SK-N-SH (cell line): ENCODE measurements at regions not wholly inside any gene's neighbourhood (a gene's known extent, or its start where the extent isn't known, plus 50 kb on each side); places are given as distances from the start of the nearest gene placed in this dataset.

Experiments used
- CTCF ChIA-PET: fragments of 300-600, 350-600 bp; formaldehyde crosslinking; extraction: SDS; loops from one replicate; lab custom pipeline; 2021; lab: Yijun Ruan, JAX
- POLR2A ChIA-PET: fragments of 350-600 bp; sonication (Branson Sonifier 250); formaldehyde crosslinking; extraction: SDS; loops from one replicate; lab custom pipeline; 2020; ENCODE audit warnings: antibody characterized with exemption, inconsistent platforms; lab: Yijun Ruan, JAX
- DNase-seq: peaks from one replicate; pipeline ENCODE4 v3.0.0; 2012
- H2AFZ ChIP-seq: fragments of 200-600 bp; sonication (generic); 2 replicates; pipeline ENCODE4 v1.8.1; 2016; ENCODE audit warnings: antibody characterized with exemption, mild to moderate bottlenecking, low read depth
- H3F3A ChIP-seq: fragments of 200-600 bp; sonication (generic); replicated peaks from 2 replicates; pipeline ENCODE3; 2016; ENCODE audit warnings: antibody characterized with exemption, mild to moderate bottlenecking; ENCODE audit not compliant: insufficient read depth
- H3K27ac ChIP-seq, 2 experiments: fragments of 200-500 bp in 1 of 2; fragments of 200-600 bp in 1 of 2; sonication (Bioruptor generic) in 1 of 2; sonication (generic), shearing (Covaris generic) in 1 of 2; 2 replicates each; pipeline versions ENCODE4 v1.5.1 to v1.6.1; 2014 to 2016; ENCODE audit warnings: low read depth in 2 of 2, inconsistent platforms in 1 of 2, low read length in 1 of 2, mild to moderate bottlenecking in 1 of 2, mixed read lengths in 1 of 2
- H3K27me3 ChIP-seq: fragments of 200-600 bp; sonication (generic), shearing (Covaris generic); 2 replicates; pipeline ENCODE4 v1.6.1; 2016; ENCODE audit warnings: mixed run types; ENCODE audit not compliant: insufficient read depth
- H3K36me3 ChIP-seq, 2 experiments: fragments of 200-500 bp in 1 of 2; fragments of 200-600 bp in 1 of 2; sonication (Bioruptor generic) in 1 of 2; sonication (generic) in 1 of 2; replicated peaks in 1 of 2; 2 replicates each; pipeline versions ENCODE3 to v1.5.1; 2014 to 2016; ENCODE audit warnings: low read length in 1 of 2, mild to moderate bottlenecking in 1 of 2; ENCODE audit not compliant: insufficient read depth in 2 of 2, control insufficient read depth in 1 of 2
- H3K4me1 ChIP-seq, 2 experiments: fragments of 200-500 bp in 1 of 2; fragments of 200-600 bp in 1 of 2; sonication (Bioruptor generic) in 1 of 2; sonication (generic), shearing (Covaris generic) in 1 of 2; 2 replicates each; pipeline versions ENCODE4 v1.5.1 to v1.6.1; 2014 to 2016; ENCODE audit warnings: low read depth in 1 of 2, low read length in 1 of 2, mixed run types in 1 of 2; ENCODE audit not compliant: insufficient read depth in 2 of 2, control insufficient read depth in 1 of 2
- H3K4me2 ChIP-seq: fragments of 200-600 bp; sonication (generic), shearing (Covaris generic); 2 replicates; pipeline ENCODE4 v1.6.1; 2017; ENCODE audit warnings: mixed run types
- H3K4me3 ChIP-seq, 2 experiments: fragments of 200-500 bp in 1 of 2; fragments of 200-600 bp in 1 of 2; sonication (Bioruptor generic) in 1 of 2; sonication (generic), shearing (Covaris generic) in 1 of 2; 2 replicates each; pipeline versions ENCODE4 v1.5.1 to v1.8.1; 2014 to 2016; ENCODE audit warnings: low read depth in 2 of 2, inconsistent platforms in 1 of 2, low read length in 1 of 2, mild to moderate bottlenecking in 1 of 2, mixed read lengths in 1 of 2, moderate library complexity in 1 of 2
- H3K79me2 ChIP-seq: fragments of 200-600 bp; sonication (generic); 2 replicates; pipeline ENCODE4 v1.8.1; 2017; ENCODE audit warnings: mild to moderate bottlenecking; ENCODE audit not compliant: insufficient read depth
- H3K9ac ChIP-seq: fragments of 200-600 bp; sonication (generic); 2 replicates; pipeline ENCODE4 v1.6.1; 2017; ENCODE audit warnings: mixed run types
- H3K9me2 ChIP-seq: fragments of 200-600 bp; sonication (generic); 2 replicates; pipeline ENCODE4 v1.6.1; 2017; ENCODE audit warnings: mixed run types
- H3K9me3 ChIP-seq: fragments of 200-600 bp; sonication (generic); 2 replicates; pipeline ENCODE4 v1.6.1; 2017; ENCODE audit warnings: mixed run types, mild to moderate bottlenecking, moderate library complexity
- H4K20me1 ChIP-seq: fragments of 200-600 bp; sonication (generic); 2 replicates; pipeline ENCODE4 v1.6.1; 2017; ENCODE audit warnings: mild to moderate bottlenecking, mixed run types; ENCODE audit not compliant: insufficient read depth
- EP300 ChIP-seq, 2 experiments: IDR thresholded peaks; 2 replicates each; pipeline versions ENCODE4 v1.4.0 to v1.6.1; 2012; ENCODE audit warnings: borderline replicate concordance in 1 of 2, low read depth in 1 of 2, low read length in 1 of 2
- EZH2phosphoT487 ChIP-seq: fragments of 200-600 bp; sonication (generic); IDR thresholded peaks from 2 replicates; pipeline ENCODE4 v1.6.1; 2017; ENCODE audit warnings: low read depth, mixed run types, mild to moderate bottlenecking, antibody characterized with exemption, moderate library complexity, borderline replicate concordance
- FOXJ3 ChIP-seq: sonication (generic); formaldehyde crosslinking; IDR thresholded peaks from 2 replicates; pipeline ENCODE4 v1.5.1; 2020; ENCODE audit warnings: mild to moderate bottlenecking, missing genetic modification reagents
- FOXM1 ChIP-seq: IDR thresholded peaks from 2 replicates; pipeline ENCODE4 v1.4.0; 2012; ENCODE audit warnings: low read depth, mild to moderate bottlenecking
- GABPA ChIP-seq: IDR thresholded peaks from 2 replicates; pipeline ENCODE4 v1.4.0; 2012; ENCODE audit warnings: low read depth, mild to moderate bottlenecking
- GATA2 ChIP-seq: sonication (generic); formaldehyde crosslinking; IDR thresholded peaks from 2 replicates; pipeline ENCODE4 v1.5.0; 2020; ENCODE audit warnings: mild to moderate bottlenecking, missing genetic modification reagents
- JUND ChIP-seq: IDR thresholded peaks from 2 replicates; pipeline ENCODE4 v1.4.0; 2012
- MXI1 ChIP-seq: IDR thresholded peaks from 2 replicates; pipeline ENCODE4 v1.6.1; 2012; ENCODE audit warnings: mild to moderate bottlenecking, low read depth, low read length, improper control_type of control experiment
- NRF1 ChIP-seq: IDR thresholded peaks from 2 replicates; pipeline ENCODE4 v1.6.1; 2012; ENCODE audit warnings: low read depth, mild to moderate bottlenecking, low read length
- POLR2AphosphoS5 ChIP-seq: IDR thresholded peaks from 2 replicates; pipeline ENCODE4 v1.6.1; 2012; ENCODE audit warnings: low read depth, low read length
- RAD21 ChIP-seq: IDR thresholded peaks from 2 replicates; pipeline ENCODE4 v1.6.1; 2012; ENCODE audit warnings: mild to moderate bottlenecking, low read length
- RCOR1 ChIP-seq: fragments of 150-350 bp; IDR thresholded peaks from 2 replicates; pipeline ENCODE4 v1.6.1; 2017; ENCODE audit warnings: antibody characterized with exemption, low read length
- RFX5 ChIP-seq: IDR thresholded peaks from 2 replicates; pipeline ENCODE4 v1.6.1; 2012; ENCODE audit warnings: mild to moderate bottlenecking, improper control_type of control experiment, low read length
- RXRA ChIP-seq: IDR thresholded peaks from 2 replicates; pipeline ENCODE4 v1.4.0; 2012; ENCODE audit warnings: low read depth, mild to moderate bottlenecking, borderline replicate concordance
- SIN3A ChIP-seq: IDR thresholded peaks from 2 replicates; pipeline ENCODE4 v1.6.1; 2012; ENCODE audit warnings: low read depth, mild to moderate bottlenecking, low read length, moderate library complexity, borderline replicate concordance
- TEAD4 ChIP-seq: IDR thresholded peaks from 2 replicates; pipeline ENCODE4 v1.4.0; 2012; ENCODE audit warnings: mild to moderate bottlenecking, borderline replicate concordance; ENCODE audit not compliant: insufficient read depth
- YY1 ChIP-seq: IDR thresholded peaks from 2 replicates; pipeline ENCODE4 v1.4.0; 2012; ENCODE audit warnings: low read depth, mild to moderate bottlenecking
- WGBS: methylation state at CpG from one replicate; pipeline ENCODE4 v1.1.6; 2017; ENCODE audit warnings: low lambda C conversion rate; 5-methylcytosine and 5-hydroxymethylcytosine counted together
- TF ChIP-seq, protein P1 (sequence below): fragments of 150-350 bp; IDR thresholded peaks from 2 replicates; pipeline ENCODE4 v1.6.1; 2016; ENCODE audit warnings: mild to moderate bottlenecking, low read depth, low read length
- TF ChIP-seq, protein P2 (sequence below): fragments of 150-350 bp; IDR thresholded peaks from 2 replicates; pipeline ENCODE4 v1.6.1; 2017; ENCODE audit warnings: antibody characterized with exemption, low read length, low read depth, borderline replicate concordance
- TF ChIP-seq, protein P3 (sequence below): IDR thresholded peaks from 2 replicates; pipeline ENCODE4 v1.4.0; 2012; ENCODE audit warnings: low read depth, borderline replicate concordance
- TF ChIP-seq, protein P4 (sequence below): IDR thresholded peaks from 2 replicates; pipeline ENCODE4; 2012

DNA sequence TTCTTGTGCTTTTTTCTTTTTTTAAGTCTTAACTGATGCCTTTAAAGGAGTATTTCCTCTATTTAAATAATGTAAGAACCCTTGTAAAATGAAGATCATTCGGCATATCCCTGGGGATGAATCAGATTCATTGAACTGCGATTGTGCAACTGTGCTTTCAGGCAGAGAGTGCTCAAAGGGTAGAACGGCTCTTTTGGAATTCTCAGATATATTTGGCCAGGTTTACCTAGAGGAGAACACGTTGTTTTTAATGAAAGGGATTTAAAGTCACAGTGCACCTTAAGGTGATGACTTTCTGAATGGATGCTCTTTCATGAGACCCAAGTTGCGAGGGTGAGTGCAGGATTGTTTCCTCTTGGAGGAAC is 51.6 kb upstream of the ELOVL6 start:
- no peaks in the 10 kb centered on the region for H3K36me3 ChIP-seq
- H3K79me2 ChIP-seq: no peaks in the 10 kb centered on the region
- no peak overlapping the region for H3K4me2 ChIP-seq
- ChIA-PET POLR2A (no interaction called here), CTCF (no interaction called here)
- no peak for DNase-seq
- H3K27ac ChIP-seq: no peak overlapping the region
- no peaks in the 10 kb centered on the region; the same call in 1 of the 2 replicates for H3K27me3 ChIP-seq
- H3K4me1 ChIP-seq: no peaks in the 10 kb centered on the region
- H3K9me3 ChIP-seq: no peaks in the 10 kb centered on the region
- H3F3A ChIP-seq: no peaks in the 10 kb centered on the region
- WGBS: 46% methylated on average over 5 of the region's 5 CpGs
- H4K20me1 ChIP-seq: no peaks in the 10 kb centered on the region
- H3K4me3 ChIP-seq: no peak overlapping the region
- no peak for TF ChIP-seq YY1
- no peak for TF ChIP-seq MXI1
- TF ChIP-seq, protein P1, sequence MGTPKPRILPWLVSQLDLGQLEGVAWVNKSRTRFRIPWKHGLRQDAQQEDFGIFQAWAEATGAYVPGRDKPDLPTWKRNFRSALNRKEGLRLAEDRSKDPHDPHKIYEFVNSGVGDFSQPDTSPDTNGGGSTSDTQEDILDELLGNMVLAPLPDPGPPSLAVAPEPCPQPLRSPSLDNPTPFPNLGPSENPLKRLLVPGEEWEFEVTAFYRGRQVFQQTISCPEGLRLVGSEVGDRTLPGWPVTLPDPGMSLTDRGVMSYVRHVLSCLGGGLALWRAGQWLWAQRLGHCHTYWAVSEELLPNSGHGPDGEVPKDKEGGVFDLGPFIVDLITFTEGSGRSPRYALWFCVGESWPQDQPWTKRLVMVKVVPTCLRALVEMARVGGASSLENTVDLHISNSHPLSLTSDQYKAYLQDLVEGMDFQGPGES: no peak
- no peak for TF ChIP-seq GATA2 (CRISPR knock-in tag)
- TF ChIP-seq TEAD4: no peak
- no peak for TF ChIP-seq POLR2AphosphoS5
- TF ChIP-seq, protein P2, sequence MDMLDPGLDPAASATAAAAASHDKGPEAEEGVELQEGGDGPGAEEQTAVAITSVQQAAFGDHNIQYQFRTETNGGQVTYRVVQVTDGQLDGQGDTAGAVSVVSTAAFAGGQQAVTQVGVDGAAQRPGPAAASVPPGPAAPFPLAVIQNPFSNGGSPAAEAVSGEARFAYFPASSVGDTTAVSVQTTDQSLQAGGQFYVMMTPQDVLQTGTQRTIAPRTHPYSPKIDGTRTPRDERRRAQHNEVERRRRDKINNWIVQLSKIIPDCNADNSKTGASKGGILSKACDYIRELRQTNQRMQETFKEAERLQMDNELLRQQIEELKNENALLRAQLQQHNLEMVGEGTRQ: no peak
- TF ChIP-seq RXRA: no peak
- no peak for TF ChIP-seq EP300 (IDR thresholded peaks at IDR 0.05; ENCODE audit: borderline replicate concordance in 1 of 2, low read depth in 1 of 2, low read length in 1 of 2)
- TF ChIP-seq, protein P3, sequence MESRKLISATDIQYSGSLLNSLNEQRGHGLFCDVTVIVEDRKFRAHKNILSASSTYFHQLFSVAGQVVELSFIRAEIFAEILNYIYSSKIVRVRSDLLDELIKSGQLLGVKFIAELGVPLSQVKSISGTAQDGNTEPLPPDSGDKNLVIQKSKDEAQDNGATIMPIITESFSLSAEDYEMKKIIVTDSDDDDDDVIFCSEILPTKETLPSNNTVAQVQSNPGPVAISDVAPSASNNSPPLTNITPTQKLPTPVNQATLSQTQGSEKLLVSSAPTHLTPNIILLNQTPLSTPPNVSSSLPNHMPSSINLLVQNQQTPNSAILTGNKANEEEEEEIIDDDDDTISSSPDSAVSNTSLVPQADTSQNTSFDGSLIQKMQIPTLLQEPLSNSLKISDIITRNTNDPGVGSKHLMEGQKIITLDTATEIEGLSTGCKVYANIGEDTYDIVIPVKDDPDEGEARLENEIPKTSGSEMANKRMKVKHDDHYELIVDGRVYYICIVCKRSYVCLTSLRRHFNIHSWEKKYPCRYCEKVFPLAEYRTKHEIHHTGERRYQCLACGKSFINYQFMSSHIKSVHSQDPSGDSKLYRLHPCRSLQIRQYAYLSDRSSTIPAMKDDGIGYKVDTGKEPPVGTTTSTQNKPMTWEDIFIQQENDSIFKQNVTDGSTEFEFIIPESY: no peak
- no peak for TF ChIP-seq RAD21
- no peak for TF ChIP-seq RFX5
- H3K9me2 ChIP-seq: no peaks in the 10 kb centered on the region
- H2AFZ ChIP-seq: no peak overlapping the region
- no peak overlapping the region for H3K9ac ChIP-seq

DNA sequence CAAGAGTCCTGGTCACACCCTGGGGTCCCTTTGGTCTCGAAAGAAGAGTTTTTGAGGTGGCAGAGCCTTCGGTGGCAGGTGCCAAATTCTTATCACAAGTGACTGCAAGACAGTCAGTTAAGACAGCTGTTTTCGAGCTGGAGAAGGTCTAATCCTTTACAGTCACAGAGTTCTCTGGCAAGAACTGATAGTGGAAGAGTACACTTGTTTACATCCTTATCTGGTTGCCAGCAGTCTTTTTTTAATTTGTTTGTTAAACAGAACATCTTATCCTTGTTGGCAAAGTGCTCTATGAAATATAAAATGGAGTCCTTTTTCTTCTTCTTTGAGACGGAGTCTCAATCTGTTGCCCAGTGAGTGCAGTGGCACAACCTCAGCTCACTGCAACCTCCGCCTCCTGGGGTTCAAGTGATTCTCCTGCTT is 50.4 kb upstream of the ELOVL6 start:
- Histone ChIP-seq H3K9me3 (no peaks in the 10 kb centered on the region), H3K27me3 (no peaks in the 10 kb centered on the region; the same call in 1 of the 2 replicates)
- TF ChIP-seq, protein P4, sequence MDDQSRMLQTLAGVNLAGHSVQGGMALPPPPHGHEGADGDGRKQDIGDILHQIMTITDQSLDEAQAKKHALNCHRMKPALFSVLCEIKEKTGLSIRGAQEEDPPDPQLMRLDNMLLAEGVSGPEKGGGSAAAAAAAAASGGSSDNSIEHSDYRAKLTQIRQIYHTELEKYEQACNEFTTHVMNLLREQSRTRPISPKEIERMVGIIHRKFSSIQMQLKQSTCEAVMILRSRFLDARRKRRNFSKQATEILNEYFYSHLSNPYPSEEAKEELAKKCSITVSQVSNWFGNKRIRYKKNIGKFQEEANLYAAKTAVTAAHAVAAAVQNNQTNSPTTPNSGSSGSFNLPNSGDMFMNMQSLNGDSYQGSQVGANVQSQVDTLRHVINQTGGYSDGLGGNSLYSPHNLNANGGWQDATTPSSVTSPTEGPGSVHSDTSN: no peak
- TF ChIP-seq RCOR1 (no peak), GABPA (no peak), RFX5 (no peak), EZH2phosphoT487 (no peak), SIN3A (no peak), FOXJ3 (CRISPR knock-in tag) (no peak), TEAD4 (no peak), EP300 (IDR thresholded peaks at IDR 0.05; ENCODE audit: borderline replicate concordance in 1 of 2, low read depth in 1 of 2, low read length in 1 of 2) (no peak), JUND (no peak), NRF1 (no peak), FOXM1 (no peak)
- TF ChIP-seq, protein P3: no peak
- TF ChIP-seq, all 33 proteins: peak for 0
- ChIA-PET CTCF (interaction anchor here (0.8 kb wide), 1 partner anchor 8 kb away, joined by 3 read pairs; no protein-coding TSS in a partner anchor), POLR2A (no interaction called here)
- Histone ChIP-seq H3K4me3 (no peak overlapping the region), H4K20me1 (no peaks in the 10 kb centered on the region), H3F3A (no peaks in the 10 kb centered on the region), H3K79me2 (no peaks in the 10 kb centered on the region), H3K9ac (no peak overlapping the region), H3K27ac (no peak overlapping the region), H3K4me2 (no peak overlapping the region), H3K36me3 (no peaks in the 10 kb centered on the region), H3K4me1 (no peaks in the 10 kb centered on the region), H3K9me2 (no peaks in the 10 kb centered on the region), H2AFZ (no peak overlapping the region)
- 48% methylated on average over 5 of the region's 5 CpGs for WGBS
- no peak for DNase-seq
